Heart left ventricle (tissue), 16 donors: ENCODE measurements at regions not wholly inside any gene's neighbourhood (a gene's known extent, or its start where the extent isn't known, plus 50 kb on each side); places are given as distances from the start of the nearest gene placed in this dataset.

Experiments used
- ATAC-seq, 4 donors: fragments of 200-7000 bp; cut with Tn5 transposase; one replicate each; pipeline ENCODE4 v1.9.1; 2020 to 2022; ENCODE audit warnings: moderate library complexity in 4 of 4, mild to moderate bottlenecking in 3 of 4, moderate number of reproducible peaks in 1 of 4
- DNase-seq, 5 donors: peaks; one replicate each; pipeline ENCODE4 v3.0.0-alpha.2; 2020
- H3K27ac ChIP-seq, 12 donors: fragments of 200-600 bp; sonication (generic) in 4 of 12; one replicate each; pipeline versions ENCODE4 v1.5.0 to v1.8.0; 2016 to 2022; ENCODE audit warnings: mild to moderate bottlenecking in 2 of 12
- H3K27me3 ChIP-seq, 9 donors: fragments of 200-600 bp; sonication (generic) in 2 of 9; one replicate each; pipeline versions ENCODE4 v1.5.1 to v1.8.0; 2016 to 2022; ENCODE audit warnings: mild to moderate bottlenecking in 3 of 9
- H3K36me3 ChIP-seq, 9 donors: fragments of 200-600 bp; sonication (generic) in 2 of 9; one replicate each; pipeline versions ENCODE4 v1.5.0 to v1.8.0; 2018 to 2022; ENCODE audit warnings: mild to moderate bottlenecking in 2 of 9
- H3K4me1 ChIP-seq, 12 donors: fragments of 200-600 bp; sonication (generic) in 4 of 12; one replicate each; pipeline versions ENCODE4 v1.5.0 to v1.8.0; 2016 to 2022; ENCODE audit warnings: mild to moderate bottlenecking in 3 of 12
- H3K4me3 ChIP-seq, 12 donors: fragments of 200-600 bp; sonication (generic) in 4 of 12; one replicate each; pipeline versions ENCODE4 v1.5.0 to v1.8.0; 2017 to 2022; ENCODE audit warnings: mild to moderate bottlenecking in 9 of 12, moderate library complexity in 4 of 12
- H3K9me3 ChIP-seq, 12 donors: fragments of 200-600 bp; sonication (generic) in 4 of 12; one replicate each; pipeline versions ENCODE4 v1.5.0 to v1.8.0; 2016 to 2022; ENCODE audit warnings: mild to moderate bottlenecking in 1 of 12
- CTCF ChIP-seq, 12 donors: fragments of 200-600 bp; sonication (generic) in 4 of 12; IDR thresholded peaks; one replicate each; pipeline versions ENCODE4 v1.5.0 to v1.8.0; 2018 to 2022; ENCODE audit warnings: antibody characterized with exemption in 12 of 12, mild to moderate bottlenecking in 5 of 12
- POLR2A ChIP-seq, 2 donors: fragments of 450-650 bp; IDR thresholded peaks; one replicate each; pipeline ENCODE4 v1.6.1; 2017; ENCODE audit warnings: antibody characterized with exemption in 2 of 2, mild to moderate bottlenecking in 2 of 2, moderate library complexity in 2 of 2
- WGBS, 4 donors: extraction: QIAGEN DNeasy Blood & Tissue Kit in 2 of 4; methylation state at CpG; one replicate each; pipeline versions ENCODE4 v1.1.5 to v1.1.7; 2013 to 2018; 5-methylcytosine and 5-hydroxymethylcytosine counted together
- intact Hi-C, 10 donors: fragments of 100-400 bp; cut with DNase I; formaldehyde crosslinking; loops; one replicate each; pipeline versions ENCODE4 v1.11.1 to v1.14.2; 2022
- donor health status: ischemic (EF 13 %, LVEDD 7.1; RV severe dilation, severe dysfunction).
- donor health status: healthy with polysubstance abuse.
- donor health status: DM: no; HTN: yes; CAD: no.
- donor health status: DM: no; HTN: no; CAD: no.
- donor health status: ischemic (EF 25% LVEDD 6.9; RV normal size, moderate dysfunction).
- donor health status: ischemic (EF 25% LVEDD 5.7; RV mildly dilated, moderate dysfunction).
- donor health status: healthy.
- donor health status: DM: yes; HTN: yes; CAD: no.
- donor health status: ischemic (EF 35%, LVEDD 5.7; RV mildly dilated, moderate dysfunction).
- donor health status: nonischemic (EF 11% LVEDD 7.7; RV severe dilation, severe dysfunction).
- donor health status: DM: yes; HTN: yes; CAD: no.
- donor health status: PGD.
- donor health status: ischemic (EF 29% LVEDD 5.4; RV normal size, mild dysfunction).
- donor health status: nonischemic (EF 23%, LVEDD 6.1; RV moderate dilation, normal function).

DNA sequence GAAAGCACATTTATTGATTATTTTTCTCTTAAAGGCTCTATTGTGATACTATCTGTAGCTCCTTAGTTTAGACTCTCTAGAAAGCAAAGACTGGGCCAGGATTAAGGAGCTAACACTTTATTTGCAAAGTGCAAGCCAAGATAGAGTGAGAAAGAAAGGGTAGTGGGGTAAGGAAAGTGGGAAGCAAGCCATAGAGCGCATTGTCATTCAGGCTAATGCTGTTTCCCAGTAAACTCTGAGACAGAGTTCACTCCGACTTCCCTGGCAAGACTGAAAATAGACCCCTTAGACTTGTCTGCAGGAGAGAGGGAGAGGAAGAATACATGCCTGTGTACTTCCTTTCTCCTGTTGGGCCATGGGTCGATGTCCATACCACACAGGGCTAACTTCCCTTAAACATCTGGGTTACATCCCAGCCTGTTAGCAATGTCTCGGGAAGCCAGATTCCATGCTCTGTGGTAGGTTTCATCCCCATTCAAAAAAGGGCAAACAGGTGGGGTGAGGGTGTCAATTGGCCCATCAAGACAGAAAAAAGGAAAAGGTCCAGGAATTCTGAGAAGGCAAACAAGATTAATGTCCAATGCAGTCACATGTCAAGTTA lies 875.8 kb upstream of the CELF2 start:
- no peak for DNase-seq
- WGBS, 4 donors: 71 to 78% (median 73%) methylated on average over 4 of the region's 4 CpGs
- intact Hi-C loops: no loop called here
- Histone ChIP-seq H3K36me3 (no peaks in the 10 kb centered on the region), H3K27me3 (no peaks in the 10 kb centered on the region), H3K4me1 (no peaks in the 10 kb centered on the region), H3K27ac (no peak overlapping the region), H3K4me3 (no peak overlapping the region), H3K9me3 (no peaks in the 10 kb centered on the region)
- no peak for TF ChIP-seq POLR2A (IDR thresholded peaks at IDR 0.05)
- ATAC-seq: no peak

- Histone ChIP-seq H3K27me3 (no peaks in the 10 kb centered on the region), H3K4me3 (no peak overlapping the region), H3K4me1 (no peaks in the 10 kb centered on the region), H3K36me3 (no peaks in the 10 kb centered on the region), H3K27ac (no peak overlapping the region), H3K9me3 (no peaks in the 10 kb centered on the region)
- intact Hi-C loops: no loop called here
- TF ChIP-seq POLR2A (IDR thresholded peaks at IDR 0.05) (no peak), CTCF (IDR thresholded peaks at IDR 0.05) (no peak)
- ATAC-seq (no peak), DNase-seq (no peak)
- 71 to 90% (median 81%) methylated on average over 4 of the region's 4 CpGs for WGBS, 4 donors
These were observed 871.1 kb upstream of the CELF2 start for GRCh38 chr10:10146604-10147003.

DNA sequence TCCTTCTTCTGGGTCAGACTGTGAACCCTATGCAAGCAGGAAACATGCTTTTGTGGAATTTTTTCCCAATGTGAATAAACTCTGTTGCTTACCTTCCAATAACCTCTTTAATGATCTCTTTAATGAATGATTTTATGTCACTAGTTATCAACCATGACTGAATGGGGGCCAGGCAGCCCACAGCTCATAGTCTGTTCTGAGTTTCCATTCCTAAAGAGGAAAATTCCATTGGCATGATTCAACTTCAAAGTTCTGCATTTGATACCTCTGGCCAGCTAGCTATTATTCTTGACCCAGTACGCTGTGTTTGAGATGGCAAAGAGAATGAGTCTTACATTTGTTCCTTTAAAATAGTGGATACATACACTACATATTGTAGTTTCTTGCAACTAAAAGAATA lies 867.8 kb upstream of the CELF2 start:
- DNase-seq (no peak), ATAC-seq (no peak)
- intact Hi-C loops: no loop called here
- no peak overlapping the region for H3K4me3 ChIP-seq
- H3K4me1 ChIP-seq: no peaks in the 10 kb centered on the region
- TF ChIP-seq POLR2A (IDR thresholded peaks at IDR 0.05) (no peak), CTCF (IDR thresholded peaks at IDR 0.05) (no peak)
- H3K9me3 ChIP-seq: no peaks in the 10 kb centered on the region
- H3K36me3 ChIP-seq: no peaks in the 10 kb centered on the region
- WGBS, 4 donors: 37 to 86% (median 82%) methylated on average over 1 of the region's 1 CpG
- H3K27me3 ChIP-seq: no peaks in the 10 kb centered on the region
- no peak overlapping the region for H3K27ac ChIP-seq

- intact Hi-C loops: no loop called here
- H3K9me3 ChIP-seq: peaks cover 0 to 8% (median 0%) of the 10 kb centered on the region in 12 donors
- TF ChIP-seq CTCF (IDR thresholded peaks at IDR 0.05) (no peak), POLR2A (IDR thresholded peaks at IDR 0.05) (no peak)
- WGBS, 4 donors: 72 to 82% (median 81%) methylated on average over 7 of the region's 7 CpGs
- no peak overlapping the region for H3K4me3 ChIP-seq
- no peaks in the 10 kb centered on the region for H3K4me1 ChIP-seq
- DNase-seq: no peak
- ATAC-seq: no peak
- no peak overlapping the region for H3K27ac ChIP-seq
- no peaks in the 10 kb centered on the region for H3K36me3 ChIP-seq
- H3K27me3 ChIP-seq: no peaks in the 10 kb centered on the region
These were observed 860.6 kb upstream of the CELF2 start for GRCh38 chr10:10156917-10157600.
